Upper lobe of left lung (tissue), 6 donors: ENCODE measurements at regions not wholly inside any gene's neighbourhood (a gene's known extent, or its start where the extent isn't known, plus 50 kb on each side); places are given as distances from the start of the nearest gene placed in this dataset.

Experiments
- ATAC-seq, 2 donors: fragments of 200-7000 bp; cut with Tn5 transposase; one replicate each; pipeline ENCODE4 v1.9.1; 2022; ENCODE audit warnings: mild to moderate bottlenecking in 2 of 2, moderate library complexity in 2 of 2; ENCODE audit not compliant: low FRiP score in 2 of 2
- DNase-seq, 2 donors: peaks; one replicate each; pipeline ENCODE4 v3.0.0-alpha.2; 2019 to 2020
- H3K27ac ChIP-seq, 4 donors: fragments of 200-600 bp; sonication (generic); one replicate each; pipeline ENCODE4 v1.5.1; 2016 to 2019
- H3K27me3 ChIP-seq, 4 donors: fragments of 200-600 bp; sonication (generic); one replicate each; pipeline ENCODE4 v1.5.1; 2017 to 2019
- H3K36me3 ChIP-seq, 4 donors: fragments of 200-600 bp; sonication (generic); one replicate each; pipeline ENCODE4 v1.5.1; 2016 to 2019
- H3K4me1 ChIP-seq, 4 donors: fragments of 200-600 bp; sonication (generic); one replicate each; pipeline ENCODE4 v1.5.1; 2018 to 2019
- H3K4me3 ChIP-seq, 4 donors: fragments of 200-600 bp; sonication (generic); one replicate each; pipeline ENCODE4 v1.5.1; 2017 to 2019; ENCODE audit warnings: mild to moderate bottlenecking in 2 of 4, moderate library complexity in 1 of 4
- H3K9me3 ChIP-seq, 4 donors: fragments of 200-600 bp; sonication (generic); one replicate each; pipeline ENCODE4 v1.5.1; 2018 to 2019
- EP300 ChIP-seq, 4 donors: sonication (generic); formaldehyde crosslinking; IDR thresholded peaks; one replicate each; pipeline ENCODE4 v1.5.1; 2017; ENCODE audit warnings: antibody characterized with exemption in 4 of 4, control low read depth in 2 of 4
- POLR2A ChIP-seq, 4 donors: fragments of 450-650 bp; IDR thresholded peaks; one replicate each; pipeline ENCODE4 v1.5.1; 2016 to 2017; ENCODE audit warnings: antibody characterized with exemption in 4 of 4, mild to moderate bottlenecking in 2 of 4
- POLR2AphosphoS5 ChIP-seq, 2 donors: sonication (generic); formaldehyde crosslinking; IDR thresholded peaks; one replicate each; pipeline ENCODE4 v1.5.1; 2017; ENCODE audit warnings: antibody characterized with exemption in 2 of 2
- WGBS, 2 donors: methylation state at CpG; one replicate each; pipeline ENCODE4 v1.1.5; 2017 to 2018; 5-methylcytosine and 5-hydroxymethylcytosine counted together
- TF ChIP-seq, protein P1 (sequence below), 6 experiments: fragments of 450-650 bp in 4 of 6; fragments of 200-600 bp in 2 of 6; sonication (generic) in 2 of 6; IDR thresholded peaks; one replicate each; pipeline ENCODE4 v1.5.1; 2016 to 2019; ENCODE audit warnings: antibody characterized with exemption in 6 of 6
- donor health status: DM: no; HTN: no; CAD: no; lungs with moderate emphysema.
- donor health status: DM: no; HTN: yes; CAD: no; lungs with severe emphysema.

DNA sequence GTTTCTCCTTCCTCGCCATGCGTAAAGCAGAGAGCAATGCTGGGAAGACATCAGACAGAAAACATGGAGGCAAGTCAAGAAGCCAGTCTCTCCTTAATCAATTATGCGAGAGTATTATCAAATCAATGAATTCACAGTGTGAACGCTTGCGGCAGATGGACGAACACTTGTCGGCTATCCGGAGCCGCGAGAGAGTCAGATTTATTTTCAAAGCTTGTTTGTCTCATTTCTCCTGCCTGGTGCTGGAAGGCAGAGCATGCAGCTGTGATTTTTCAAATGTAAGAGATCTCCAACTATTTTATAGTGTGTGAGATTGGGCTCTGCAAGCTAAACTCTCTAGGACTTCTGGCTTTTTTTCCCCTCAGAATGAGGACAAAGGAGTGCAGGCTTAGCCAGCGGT is 252.3 kb downstream of the SNX10 start:
- Histone ChIP-seq H3K27ac (no peak overlapping the region), H3K9me3 (peaks cover 0 to 3% (median 0%) of the 10 kb centered on the region in 4 donors), H3K27me3 (no peaks in the 10 kb centered on the region), H3K36me3 (no peaks in the 10 kb centered on the region), H3K4me1 (no peaks in the 10 kb centered on the region), H3K4me3 (no peak overlapping the region)
- TF ChIP-seq, protein P1, sequence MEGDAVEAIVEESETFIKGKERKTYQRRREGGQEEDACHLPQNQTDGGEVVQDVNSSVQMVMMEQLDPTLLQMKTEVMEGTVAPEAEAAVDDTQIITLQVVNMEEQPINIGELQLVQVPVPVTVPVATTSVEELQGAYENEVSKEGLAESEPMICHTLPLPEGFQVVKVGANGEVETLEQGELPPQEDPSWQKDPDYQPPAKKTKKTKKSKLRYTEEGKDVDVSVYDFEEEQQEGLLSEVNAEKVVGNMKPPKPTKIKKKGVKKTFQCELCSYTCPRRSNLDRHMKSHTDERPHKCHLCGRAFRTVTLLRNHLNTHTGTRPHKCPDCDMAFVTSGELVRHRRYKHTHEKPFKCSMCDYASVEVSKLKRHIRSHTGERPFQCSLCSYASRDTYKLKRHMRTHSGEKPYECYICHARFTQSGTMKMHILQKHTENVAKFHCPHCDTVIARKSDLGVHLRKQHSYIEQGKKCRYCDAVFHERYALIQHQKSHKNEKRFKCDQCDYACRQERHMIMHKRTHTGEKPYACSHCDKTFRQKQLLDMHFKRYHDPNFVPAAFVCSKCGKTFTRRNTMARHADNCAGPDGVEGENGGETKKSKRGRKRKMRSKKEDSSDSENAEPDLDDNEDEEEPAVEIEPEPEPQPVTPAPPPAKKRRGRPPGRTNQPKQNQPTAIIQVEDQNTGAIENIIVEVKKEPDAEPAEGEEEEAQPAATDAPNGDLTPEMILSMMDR (IDR thresholded peaks at IDR 0.05): no peak
- TF ChIP-seq POLR2AphosphoS5 (IDR thresholded peaks at IDR 0.05) (no peak), EP300 (IDR thresholded peaks at IDR 0.05) (no peak), POLR2A (IDR thresholded peaks at IDR 0.05) (no peak)
- DNase-seq (no peak), ATAC-seq (no peak)
- 91 to 93% methylated on average over 11 of the region's 11 CpGs for WGBS, 2 donors

DNA sequence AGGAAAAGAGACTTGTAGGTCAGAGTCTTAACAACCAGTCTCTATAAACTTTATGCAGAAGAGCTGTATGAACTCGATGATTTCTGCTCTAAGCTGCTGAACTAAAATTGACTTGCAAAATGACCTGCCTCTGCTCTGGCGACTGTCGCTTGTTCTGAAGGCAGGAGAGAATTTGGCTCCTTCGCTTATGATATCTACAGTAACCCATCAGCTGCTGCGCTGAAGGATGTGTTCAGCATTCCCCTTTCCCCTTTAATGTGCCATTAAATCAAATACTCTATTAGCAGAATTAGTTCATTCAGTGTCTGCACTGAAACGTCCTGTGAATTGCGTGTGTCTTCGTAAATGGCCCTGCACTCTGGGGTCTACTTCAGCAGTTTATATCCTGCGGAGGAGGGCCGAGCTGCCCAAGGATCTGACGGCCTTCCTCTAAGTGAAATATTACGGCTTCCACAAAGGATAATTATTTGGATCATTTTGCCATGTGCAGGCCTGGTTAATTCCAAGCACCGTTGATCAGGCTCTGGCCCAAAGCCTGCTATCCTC is 254.9 kb downstream of the SNX10 start:
- Histone ChIP-seq H3K27me3 (no peaks in the 10 kb centered on the region), H3K27ac (no peak overlapping the region), H3K4me3 (no peak overlapping the region), H3K4me1 (peaks cover 0 to 14% (median 6%) of the 10 kb centered on the region in 4 donors), H3K36me3 (no peaks in the 10 kb centered on the region), H3K9me3 (peaks cover 0 to 3% (median 0%) of the 10 kb centered on the region in 4 donors)
- TF ChIP-seq POLR2A (IDR thresholded peaks at IDR 0.05): no peak
- TF ChIP-seq, protein P1 (IDR thresholded peaks at IDR 0.05): no peak
- TF ChIP-seq POLR2AphosphoS5 (IDR thresholded peaks at IDR 0.05): no peak
- no peak for TF ChIP-seq EP300 (IDR thresholded peaks at IDR 0.05)
- DNase-seq (no peak), ATAC-seq (no peak)
- 90 to 91% methylated on average over 13 of the region's 13 CpGs for WGBS, 2 donors

DNA sequence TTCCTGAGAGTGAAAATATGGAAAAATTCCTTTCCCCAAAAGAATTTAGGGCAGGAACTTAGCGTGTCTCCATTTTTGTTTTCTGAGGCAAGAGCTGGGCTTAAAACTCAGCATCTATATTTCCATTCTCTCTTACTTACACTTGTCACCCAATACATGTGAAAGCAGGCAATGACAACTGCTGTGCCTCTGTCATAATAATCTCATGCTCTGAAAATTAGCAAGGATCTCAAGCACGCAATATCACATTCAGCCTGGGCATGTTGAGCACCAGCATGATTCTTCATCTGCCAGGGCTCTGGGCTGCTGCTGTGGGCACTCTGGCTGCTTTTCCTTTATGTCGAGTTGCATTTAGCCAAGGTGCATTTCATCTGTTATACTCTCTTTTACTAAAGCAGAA is 255.5 kb downstream of the SNX10 start:
- ATAC-seq: no peak

DNA sequence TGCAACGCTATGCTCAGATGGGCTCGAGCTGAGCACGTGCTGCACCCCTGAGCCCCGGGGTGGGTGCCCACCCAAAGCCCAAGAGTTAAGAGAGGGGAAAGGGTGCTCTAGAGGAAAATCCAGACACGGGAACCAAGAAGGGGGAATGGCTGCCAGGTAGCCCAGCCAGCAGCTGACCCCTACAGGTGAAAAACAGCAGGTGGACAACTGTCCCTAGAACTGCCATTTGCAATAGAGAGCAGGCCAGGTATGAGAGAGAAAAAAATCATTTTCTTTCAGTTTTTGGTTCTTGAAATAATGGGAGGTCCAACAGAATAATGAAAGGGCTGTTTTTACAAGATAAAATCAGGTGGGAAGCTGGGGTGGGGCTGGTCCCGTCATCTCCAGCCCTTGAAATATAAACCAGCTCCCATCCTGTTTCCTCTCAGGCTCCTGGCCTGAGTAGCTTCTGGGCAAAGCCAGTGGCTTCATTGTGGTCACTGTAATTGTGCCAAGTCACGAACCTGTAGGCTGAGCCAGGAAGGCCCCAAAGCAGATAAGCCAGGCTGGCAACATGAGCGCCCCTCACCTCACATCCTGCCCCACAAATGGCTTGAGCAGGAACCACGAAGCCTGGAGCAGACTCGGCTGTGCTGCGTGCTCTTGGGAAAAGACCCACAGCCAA is 257.8 kb downstream of the SNX10 start:
- H3K36me3 ChIP-seq: no peaks in the 10 kb centered on the region
- ATAC-seq (peak in 1 of 2 donors; percentile 62), DNase-seq (peak; percentile 32 to 42)
- no peaks in the 10 kb centered on the region for H3K27me3 ChIP-seq
- 56 to 63% methylated on average over 11 of the region's 11 CpGs for WGBS, 2 donors
- H3K27ac ChIP-seq: peak overlapping the region in 3 of 4 donors; percentile 13 to 50 (median 15)
- no peak for TF ChIP-seq EP300 (IDR thresholded peaks at IDR 0.05)
- TF ChIP-seq POLR2AphosphoS5 (IDR thresholded peaks at IDR 0.05): peak in 1 of 2 donors; percentile 73
- TF ChIP-seq, protein P1 (IDR thresholded peaks at IDR 0.05): no peak
- TF ChIP-seq POLR2A (IDR thresholded peaks at IDR 0.05): no peak
- no peak overlapping the region for H3K4me3 ChIP-seq
- H3K4me1 ChIP-seq: peaks cover 0 to 14% (median 6%) of the 10 kb centered on the region in 4 donors
- H3K9me3 ChIP-seq: peaks cover 0 to 3% (median 0%) of the 10 kb centered on the region in 4 donors

More for the DNA sequence above, 255.5 kb downstream of the SNX10 start:
- no peak for DNase-seq
- H3K4me3 ChIP-seq: no peak overlapping the region
- peaks cover 0 to 14% (median 6%) of the 10 kb centered on the region in 4 donors for H3K4me1 ChIP-seq
- H3K27ac ChIP-seq: no peak overlapping the region
- WGBS, 2 donors: 76 to 98% methylated on average over 3 of the region's 3 CpGs
- TF ChIP-seq EP300 (IDR thresholded peaks at IDR 0.05) (no peak), POLR2A (IDR thresholded peaks at IDR 0.05) (no peak), POLR2AphosphoS5 (IDR thresholded peaks at IDR 0.05) (no peak)
- TF ChIP-seq, protein P1 (IDR thresholded peaks at IDR 0.05): no peak
- no peaks in the 10 kb centered on the region for H3K27me3 ChIP-seq
- no peaks in the 10 kb centered on the region for H3K36me3 ChIP-seq
- H3K9me3 ChIP-seq: peaks cover 0 to 3% (median 0%) of the 10 kb centered on the region in 4 donors
